Endodermal cell (in vitro differentiated cells): ENCODE measurements at regions not wholly inside any gene's neighbourhood (a gene's known extent, or its start where the extent isn't known, plus 50 kb on each side); places are given as distances from the start of the nearest gene placed in this dataset.

ENCODE experiments used
- DNase-seq: peaks from one replicate; pipeline ENCODE4 v3.0.0-alpha.2; 2017
- H3K27ac ChIP-seq: 2 replicates; pipeline ENCODE4 v1.5.1; 2013; ENCODE audit warnings: mild to moderate bottlenecking, low read depth, low read length, moderate library complexity
- H3K27me3 ChIP-seq: 2 replicates; pipeline ENCODE4 v1.6.1; 2013; ENCODE audit warnings: mild to moderate bottlenecking, low read length, moderate library complexity; ENCODE audit not compliant: insufficient read depth, control insufficient read depth, poor library complexity, severe bottlenecking
- H3K36me3 ChIP-seq: 2 replicates; pipeline ENCODE4 v1.7.0; 2013; ENCODE audit warnings: mild to moderate bottlenecking, low read length, moderate library complexity; ENCODE audit not compliant: control insufficient read depth, insufficient read depth
- H3K4me1 ChIP-seq: one replicate; pipeline ENCODE4 v1.7.0; 2013; ENCODE audit warnings: low read length; ENCODE audit not compliant: control insufficient read depth, insufficient read depth
- H3K4me3 ChIP-seq: 2 replicates; pipeline ENCODE4 v1.5.1; 2013; ENCODE audit warnings: mild to moderate bottlenecking, low read length, moderate library complexity
- H3K9ac ChIP-seq: 2 replicates; pipeline ENCODE4 v1.6.1; 2013; ENCODE audit warnings: mild to moderate bottlenecking, low read length, moderate library complexity; ENCODE audit not compliant: poor library complexity, severe bottlenecking; ENCODE audit errors: extremely low read depth
- H3K9me3 ChIP-seq: 2 replicates; pipeline ENCODE4 v1.6.1; 2013; ENCODE audit warnings: mild to moderate bottlenecking, low read length, moderate library complexity; ENCODE audit not compliant: control insufficient read depth
- H3K27ac Mint-ChIP-seq: 2 replicates; pipeline ENCODE4 v1.8.0; 2020; ENCODE audit warnings: mixed read lengths
- H3K27me3 Mint-ChIP-seq: 2 replicates; pipeline ENCODE4 v1.8.0; 2021; ENCODE audit warnings: mild to moderate bottlenecking, mixed read lengths; ENCODE audit not compliant: insufficient read depth
- H3K36me3 Mint-ChIP-seq: 2 replicates; pipeline ENCODE4 v1.8.0; 2020; ENCODE audit warnings: low read depth, mixed read lengths
- H3K4me1 Mint-ChIP-seq: 2 replicates; pipeline ENCODE4 v1.8.0; 2020; ENCODE audit warnings: mixed read lengths
- H3K4me3 Mint-ChIP-seq: 2 replicates; pipeline ENCODE4 v1.8.0; 2020; ENCODE audit warnings: mild to moderate bottlenecking, moderate library complexity, mixed read lengths
- H3K9me3 Mint-ChIP-seq: 2 replicates; pipeline ENCODE4 v1.8.0; 2020; ENCODE audit warnings: mild to moderate bottlenecking, mixed read lengths
- WGBS, 2 experiments: methylation state at CpG; one replicate each; pipeline versions ENCODE4 v1.1.5 to v1.1.7; 2013; ENCODE audit warnings: missing lambda C conversion rate in 2 of 2, mixed read lengths in 1 of 2; ENCODE audit not compliant: insufficient coverage in 1 of 2, insufficient read length in 1 of 2; 5-methylcytosine and 5-hydroxymethylcytosine counted together
- TF ChIP-seq, protein P1 (sequence below): fragments of 200-600 bp; sonication (generic); conservative IDR thresholded peaks from 2 replicates; pipeline ENCODE4 v1.5.0; 2021; ENCODE audit warnings: antibody characterized with exemption, mild to moderate bottlenecking

DNA sequence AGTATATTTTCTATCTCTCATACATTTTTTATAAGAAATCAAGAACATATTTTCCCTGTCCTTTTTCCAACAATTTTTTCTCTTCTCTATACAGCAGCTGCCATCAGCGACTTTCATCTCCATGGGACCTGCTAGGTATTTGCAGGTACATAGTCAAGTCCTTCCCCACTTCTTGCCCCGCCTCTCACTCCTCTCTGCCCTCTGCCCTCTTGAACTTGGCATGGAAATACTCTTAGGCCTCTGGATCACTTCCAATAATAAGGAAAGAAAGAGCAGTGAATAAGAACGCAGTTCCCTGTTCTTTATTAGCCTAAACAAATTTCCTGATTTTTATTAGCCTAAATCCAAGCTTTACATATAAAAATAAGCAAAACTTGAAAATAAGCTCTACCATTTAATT is 353.1 kb downstream of the SEC23A start:
- Histone ChIP-seq H3K9me3 (no peaks in the 10 kb centered on the region), H3K4me1 (peaks cover 3% of the 10 kb centered on the region), H3K4me3 (no peak overlapping the region), H3K27me3 (no peaks in the 10 kb centered on the region), H3K36me3 (no peaks in the 10 kb centered on the region), H3K27ac (no peak overlapping the region), H3K9ac (no peak overlapping the region)
- no peak for DNase-seq
- TF ChIP-seq, protein P1, sequence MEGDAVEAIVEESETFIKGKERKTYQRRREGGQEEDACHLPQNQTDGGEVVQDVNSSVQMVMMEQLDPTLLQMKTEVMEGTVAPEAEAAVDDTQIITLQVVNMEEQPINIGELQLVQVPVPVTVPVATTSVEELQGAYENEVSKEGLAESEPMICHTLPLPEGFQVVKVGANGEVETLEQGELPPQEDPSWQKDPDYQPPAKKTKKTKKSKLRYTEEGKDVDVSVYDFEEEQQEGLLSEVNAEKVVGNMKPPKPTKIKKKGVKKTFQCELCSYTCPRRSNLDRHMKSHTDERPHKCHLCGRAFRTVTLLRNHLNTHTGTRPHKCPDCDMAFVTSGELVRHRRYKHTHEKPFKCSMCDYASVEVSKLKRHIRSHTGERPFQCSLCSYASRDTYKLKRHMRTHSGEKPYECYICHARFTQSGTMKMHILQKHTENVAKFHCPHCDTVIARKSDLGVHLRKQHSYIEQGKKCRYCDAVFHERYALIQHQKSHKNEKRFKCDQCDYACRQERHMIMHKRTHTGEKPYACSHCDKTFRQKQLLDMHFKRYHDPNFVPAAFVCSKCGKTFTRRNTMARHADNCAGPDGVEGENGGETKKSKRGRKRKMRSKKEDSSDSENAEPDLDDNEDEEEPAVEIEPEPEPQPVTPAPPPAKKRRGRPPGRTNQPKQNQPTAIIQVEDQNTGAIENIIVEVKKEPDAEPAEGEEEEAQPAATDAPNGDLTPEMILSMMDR, result no peak
- H3K4me3 Mint-ChIP-seq, result no peak overlapping the region
- no peaks in the 10 kb centered on the region for H3K27me3 Mint-ChIP-seq
- H3K36me3 Mint-ChIP-seq, result no peaks in the 10 kb centered on the region
- WGBS, 2 experiments, result 92 to 96% methylated on average over 3 of the region's 3 CpGs
- no peak overlapping the region for H3K27ac Mint-ChIP-seq
- peaks cover 4% of the 10 kb centered on the region for H3K4me1 Mint-ChIP-seq
- peaks cover 3% of the 10 kb centered on the region for H3K9me3 Mint-ChIP-seq

DNA sequence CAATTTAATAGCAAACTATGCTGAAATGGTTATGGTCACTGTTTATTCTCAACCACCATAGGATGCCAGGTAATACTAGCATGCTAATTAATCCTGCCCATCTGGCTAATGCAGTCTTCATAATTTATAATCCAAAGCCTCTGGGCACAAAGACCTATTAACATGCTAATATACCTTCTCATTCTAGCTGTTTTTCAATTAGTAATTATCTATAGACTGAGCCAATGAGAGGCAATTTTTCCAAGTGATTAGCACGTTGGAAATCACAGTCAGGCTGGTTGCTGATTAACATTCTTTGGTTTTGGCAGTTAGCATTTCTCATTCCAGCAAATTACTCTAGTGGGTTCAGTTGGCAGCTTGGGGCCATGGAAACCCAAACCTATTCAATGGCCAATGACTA is 357.2 kb downstream of the SEC23A start:
- no peaks in the 10 kb centered on the region for H3K36me3 Mint-ChIP-seq
- no peak overlapping the region for H3K27ac ChIP-seq
- no peaks in the 10 kb centered on the region for H3K27me3 Mint-ChIP-seq
- TF ChIP-seq, protein P1, result no peak
- no peaks in the 10 kb centered on the region for H3K9me3 ChIP-seq
- no peak overlapping the region for H3K4me3 Mint-ChIP-seq
- no peak overlapping the region for H3K9ac ChIP-seq
- H3K4me1 Mint-ChIP-seq, result peaks cover 10% of the 10 kb centered on the region
- H3K27ac Mint-ChIP-seq, result no peak overlapping the region
- DNase-seq, result no peak
- no peak overlapping the region for H3K4me3 ChIP-seq
- H3K27me3 ChIP-seq, result no peaks in the 10 kb centered on the region
- H3K9me3 Mint-ChIP-seq, result peaks cover 3% of the 10 kb centered on the region
- no peaks in the 10 kb centered on the region for H3K36me3 ChIP-seq
- WGBS, 2 experiments, result 68 to 71% methylated on average over 1 of the region's 1 CpG
- peaks cover 11% of the 10 kb centered on the region for H3K4me1 ChIP-seq

DNA sequence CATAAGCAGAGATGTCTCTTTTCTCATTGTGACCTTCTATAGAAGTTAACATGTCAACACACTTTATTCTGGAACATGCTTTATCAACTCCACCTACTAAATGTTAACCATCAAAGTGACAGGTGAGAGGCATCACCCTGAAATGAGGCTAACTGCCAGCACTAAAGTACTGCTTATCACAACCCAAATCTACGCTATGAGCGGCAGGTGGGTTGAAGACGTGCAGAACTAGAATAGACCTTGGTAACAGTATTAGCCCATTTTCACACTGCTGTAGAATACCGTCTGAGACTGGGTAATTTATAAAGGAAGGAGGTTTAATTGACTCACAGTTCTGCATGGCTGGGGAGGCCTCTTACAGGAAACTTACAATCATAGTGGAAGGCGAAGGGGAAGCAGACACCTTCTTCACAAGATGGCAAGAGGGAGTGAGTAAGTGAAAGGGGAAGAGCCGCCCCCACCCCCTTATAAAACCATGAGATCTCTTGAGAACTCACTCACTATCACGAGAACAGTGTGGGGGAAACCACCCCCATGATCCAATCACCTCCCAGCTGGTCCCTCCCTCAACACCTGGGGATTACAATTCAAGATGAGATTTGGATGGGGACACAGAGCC is 359.0 kb downstream of the SEC23A start:
- Mint-ChIP-seq H3K27ac (no peak overlapping the region), H3K4me1 (peaks cover 14% of the 10 kb centered on the region), H3K9me3 (peaks cover 3% of the 10 kb centered on the region), H3K36me3 (no peaks in the 10 kb centered on the region), H3K4me3 (no peak overlapping the region), H3K27me3 (no peaks in the 10 kb centered on the region)
- WGBS, 2 experiments, result 87 to 100% methylated on average over 3 to 5 of the region's 7 CpGs
- no peaks in the 10 kb centered on the region for H3K36me3 ChIP-seq
- no peak overlapping the region for H3K27ac ChIP-seq
- TF ChIP-seq, protein P1, result no peak
- H3K27me3 ChIP-seq, result no peaks in the 10 kb centered on the region
- no peak for DNase-seq
- no peaks in the 10 kb centered on the region for H3K9me3 ChIP-seq
- H3K4me3 ChIP-seq, result no peak overlapping the region
- H3K4me1 ChIP-seq, result peaks cover 15% of the 10 kb centered on the region
- H3K9ac ChIP-seq, result no peak overlapping the region
